GM12873 (cell line): ENCODE measurements at regions not wholly inside any gene's neighbourhood (a gene's known extent, or its start where the extent isn't known, plus 50 kb on each side); places are given as distances from the start of the nearest gene placed in this dataset.

Source experiments
- CTCF ChIP-seq: IDR thresholded peaks from 2 replicates; pipeline ENCODE4 v1.5.1; 2012; ENCODE audit warnings: low read depth, mild to moderate bottlenecking, moderate library complexity, low read length, control low read depth; ENCODE audit not compliant: insufficient read depth; ENCODE audit errors: missing control alignments

- no peak for TF ChIP-seq CTCF
These were observed 577.1 kb upstream of the CDH5 start for GRCh38 chr16:65789161-65789945.

GRCh38 chr16:65788434-65789140 is 577.9 kb upstream of the CDH5 start:
- no peak for TF ChIP-seq CTCF

GRCh38 chr16:65787921-65788320 is 578.6 kb upstream of the CDH5 start:
- no peak for TF ChIP-seq CTCF

DNA sequence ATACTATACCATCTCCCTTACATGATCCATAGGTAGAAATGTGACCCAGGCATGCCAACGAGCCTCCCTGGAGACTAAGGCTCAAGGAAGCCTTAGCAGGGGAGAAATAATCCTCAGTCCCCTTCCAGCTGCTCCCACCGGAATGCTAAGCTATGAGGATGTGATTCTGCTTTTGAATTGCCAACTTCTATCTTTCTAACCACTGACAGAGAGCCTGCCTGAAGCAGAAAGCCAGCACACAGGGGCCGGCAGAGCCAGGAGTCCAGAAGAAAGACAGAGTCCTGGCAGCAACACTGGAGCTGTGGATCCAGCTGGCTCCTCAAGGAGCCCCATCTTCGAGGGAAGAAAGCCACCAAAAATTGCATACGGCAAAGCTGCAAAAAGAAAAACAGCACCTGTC is 579.6 kb upstream of the CDH5 start:
- no peak for TF ChIP-seq CTCF

GRCh38 chr16:65783709-65784474 is 582.6 kb upstream of the CDH5 start:
- TF ChIP-seq CTCF, result no peak

DNA sequence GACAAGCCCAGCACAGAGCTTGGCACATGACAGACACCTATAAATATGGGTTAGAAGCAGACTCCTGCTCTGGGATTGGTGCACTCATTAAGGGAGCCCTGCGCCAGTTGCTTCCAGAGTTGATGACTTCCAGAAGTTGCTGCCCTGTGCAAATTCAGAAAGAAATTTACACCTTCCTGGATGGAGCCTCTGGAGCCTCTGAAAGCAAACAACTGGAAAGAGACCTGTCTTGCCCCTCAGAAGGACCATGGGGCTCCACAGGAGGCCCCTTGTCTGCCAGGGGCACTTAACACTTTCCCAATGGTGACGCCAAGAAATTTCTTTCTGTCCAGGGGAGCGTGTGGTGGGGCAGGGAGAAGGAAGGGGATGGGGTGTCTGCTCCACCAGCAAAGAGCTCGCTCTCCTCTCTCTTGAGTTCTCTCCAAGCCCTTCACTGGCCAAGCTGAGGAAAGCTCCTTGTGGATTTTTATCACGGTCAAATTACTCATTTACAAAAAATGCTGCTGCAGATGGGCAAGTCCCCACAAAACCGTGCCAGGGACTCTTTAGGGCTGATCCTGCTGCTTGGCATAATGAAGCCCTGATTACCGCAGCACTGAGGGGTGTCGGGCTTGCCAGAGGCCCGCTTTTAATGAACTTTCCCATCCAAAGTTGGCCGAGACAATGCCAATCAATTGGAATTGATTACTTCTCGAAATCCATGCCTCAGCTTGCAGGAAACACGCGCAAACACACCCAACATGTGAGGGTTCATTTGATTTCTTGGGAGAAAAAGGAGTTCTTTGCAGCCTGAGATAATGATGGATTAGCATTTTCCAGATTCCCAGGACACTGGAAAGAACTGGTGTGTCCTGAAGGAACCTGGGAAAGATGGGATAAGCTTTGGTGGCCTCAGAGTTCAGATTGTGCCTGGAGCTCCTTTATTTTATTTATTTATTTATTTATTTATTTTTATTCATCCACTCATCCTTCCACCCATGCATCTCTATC is 583.6 kb upstream of the CDH5 start:
- TF ChIP-seq CTCF, result no peak

GRCh38 chr16:65781855-65782254 is 584.6 kb upstream of the CDH5 start:
- no peak for TF ChIP-seq CTCF
